ENCODE measurements at regions not wholly inside any gene's neighbourhood (a gene's known extent, or its start where the extent isn't known, plus 50 kb on each side); places are given as distances from the start of the nearest gene placed in this dataset.
"Not testable (repeated sequence)": the region's sequence is repeated elsewhere in the genome, so short reads cannot be mapped to it uniquely, and the experiment has no call there.

DNA sequence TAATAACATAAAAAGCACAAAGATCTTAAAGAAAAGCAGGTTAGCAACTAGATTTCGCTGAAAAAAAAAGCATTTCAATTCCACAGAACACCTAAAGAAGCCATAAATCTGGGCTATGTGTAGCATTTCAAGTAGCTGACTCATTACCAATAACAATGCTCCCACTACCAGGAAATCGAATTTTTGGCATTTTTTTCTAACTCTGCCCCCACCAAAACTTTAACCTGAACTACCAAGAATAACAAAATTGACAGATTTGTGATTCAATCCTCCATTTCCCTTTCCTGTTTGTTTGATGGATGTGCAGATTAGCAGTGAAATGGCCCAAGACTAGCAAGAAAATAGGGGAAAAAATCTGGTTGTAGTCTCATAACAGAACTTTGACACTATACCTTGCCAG, 180.2 kb downstream of the RASEF start:
- H3F3A ChIP-seq (ENCODE audit: insufficient read depth, low read length, poor library complexity, severe bottlenecking): no peaks in the 10 kb centered on the region
- H4K20me1 ChIP-seq (ENCODE audit: insufficient read depth): no peaks in the 10 kb centered on the region
- H3K4me2 ChIP-seq (ENCODE audit: low read length): no peak overlapping the region
- H3K4me3 ChIP-seq (ENCODE audit: low read length): no peak overlapping the region
- no peaks in the 10 kb centered on the region for H3K36me3 ChIP-seq (ENCODE audit: insufficient read depth, low read length)
- no peaks in the 10 kb centered on the region for H3K27me3 ChIP-seq (ENCODE audit: insufficient read depth, low read depth, low read length)
- H3K9ac ChIP-seq (ENCODE audit: low read length): no peak overlapping the region
- TF ChIP-seq TAF1 (IDR thresholded peaks at IDR 0.05; ENCODE audit: low read depth): no peak
- no peak for TF ChIP-seq POLR2AphosphoS5 (IDR thresholded peaks at IDR 0.05)
- TF ChIP-seq, protein P1, sequence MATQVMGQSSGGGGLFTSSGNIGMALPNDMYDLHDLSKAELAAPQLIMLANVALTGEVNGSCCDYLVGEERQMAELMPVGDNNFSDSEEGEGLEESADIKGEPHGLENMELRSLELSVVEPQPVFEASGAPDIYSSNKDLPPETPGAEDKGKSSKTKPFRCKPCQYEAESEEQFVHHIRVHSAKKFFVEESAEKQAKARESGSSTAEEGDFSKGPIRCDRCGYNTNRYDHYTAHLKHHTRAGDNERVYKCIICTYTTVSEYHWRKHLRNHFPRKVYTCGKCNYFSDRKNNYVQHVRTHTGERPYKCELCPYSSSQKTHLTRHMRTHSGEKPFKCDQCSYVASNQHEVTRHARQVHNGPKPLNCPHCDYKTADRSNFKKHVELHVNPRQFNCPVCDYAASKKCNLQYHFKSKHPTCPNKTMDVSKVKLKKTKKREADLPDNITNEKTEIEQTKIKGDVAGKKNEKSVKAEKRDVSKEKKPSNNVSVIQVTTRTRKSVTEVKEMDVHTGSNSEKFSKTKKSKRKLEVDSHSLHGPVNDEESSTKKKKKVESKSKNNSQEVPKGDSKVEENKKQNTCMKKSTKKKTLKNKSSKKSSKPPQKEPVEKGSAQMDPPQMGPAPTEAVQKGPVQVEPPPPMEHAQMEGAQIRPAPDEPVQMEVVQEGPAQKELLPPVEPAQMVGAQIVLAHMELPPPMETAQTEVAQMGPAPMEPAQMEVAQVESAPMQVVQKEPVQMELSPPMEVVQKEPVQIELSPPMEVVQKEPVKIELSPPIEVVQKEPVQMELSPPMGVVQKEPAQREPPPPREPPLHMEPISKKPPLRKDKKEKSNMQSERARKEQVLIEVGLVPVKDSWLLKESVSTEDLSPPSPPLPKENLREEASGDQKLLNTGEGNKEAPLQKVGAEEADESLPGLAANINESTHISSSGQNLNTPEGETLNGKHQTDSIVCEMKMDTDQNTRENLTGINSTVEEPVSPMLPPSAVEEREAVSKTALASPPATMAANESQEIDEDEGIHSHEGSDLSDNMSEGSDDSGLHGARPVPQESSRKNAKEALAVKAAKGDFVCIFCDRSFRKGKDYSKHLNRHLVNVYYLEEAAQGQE (IDR thresholded peaks at IDR 0.05; ENCODE audit: borderline replicate concordance): no peak
- no peak for TF ChIP-seq RAD21 (conservative IDR thresholded peaks at IDR 0.05)
- no peak for TF ChIP-seq MXI1 (conservative IDR thresholded peaks at IDR 0.05; ENCODE audit: poor library complexity, severe bottlenecking)
- no peak for TF ChIP-seq EZH2 (IDR thresholded peaks at IDR 0.05; ENCODE audit: borderline replicate concordance, insufficient read depth, low read length, poor library complexity, severe bottlenecking)
- no peak for TF ChIP-seq EP300 (conservative IDR thresholded peaks at IDR 0.05; ENCODE audit: poor library complexity, severe bottlenecking)
- H3K9me3 ChIP-seq (ENCODE audit: low read length): no peaks in the 10 kb centered on the region
- no peak overlapping the region for H2AFZ ChIP-seq (ENCODE audit: low read depth, low read length)
- no peak overlapping the region for H3K27ac ChIP-seq (ENCODE audit: low read length)
- no peaks in the 10 kb centered on the region for H3K9me2 ChIP-seq (ENCODE audit: insufficient read depth, low read length)
- H3K79me2 ChIP-seq (replicated peaks; ENCODE audit: insufficient read depth, low read length): no peaks in the 10 kb centered on the region

DNA sequence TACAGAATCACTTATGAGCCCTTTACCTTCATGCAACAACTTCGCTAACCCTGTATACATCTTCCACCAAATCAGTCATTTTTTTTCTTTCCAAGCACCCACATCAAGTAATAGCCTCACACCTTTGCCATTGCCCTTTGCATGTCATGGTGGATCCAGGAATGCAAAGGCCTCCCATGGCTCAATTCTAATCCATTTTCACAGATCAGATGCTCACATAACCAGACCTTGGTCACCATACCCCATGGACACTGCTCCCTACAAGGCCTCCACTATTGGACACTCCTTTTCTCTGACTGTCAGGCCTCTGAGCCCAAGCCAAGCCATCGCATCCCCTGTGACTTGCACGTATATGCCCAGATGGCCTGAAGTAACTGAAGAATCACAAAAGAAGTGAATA, 179.5 kb downstream of the RASEF start:
- no peaks in the 10 kb centered on the region for H4K20me1 ChIP-seq (ENCODE audit: insufficient read depth)
- H3K4me3 ChIP-seq (ENCODE audit: low read length): no peak overlapping the region
- H3K27ac ChIP-seq (ENCODE audit: low read length): no peak overlapping the region
- no peaks in the 10 kb centered on the region for H3K9me2 ChIP-seq (ENCODE audit: insufficient read depth, low read length)
- TF ChIP-seq MXI1 (conservative IDR thresholded peaks at IDR 0.05; ENCODE audit: poor library complexity, severe bottlenecking): no peak
- TF ChIP-seq, protein P1 (IDR thresholded peaks at IDR 0.05; ENCODE audit: borderline replicate concordance): no peak
- no peak for TF ChIP-seq POLR2AphosphoS5 (IDR thresholded peaks at IDR 0.05)
- no peak for TF ChIP-seq SMC3 (conservative IDR thresholded peaks at IDR 0.05; ENCODE audit: poor library complexity)
- no peak for TF ChIP-seq RAD21 (conservative IDR thresholded peaks at IDR 0.05)
- H3K9me3 ChIP-seq (ENCODE audit: low read length): no peaks in the 10 kb centered on the region
- no peaks in the 10 kb centered on the region for H3K36me3 ChIP-seq (ENCODE audit: insufficient read depth, low read length)
- H3F3A ChIP-seq (ENCODE audit: insufficient read depth, low read length, poor library complexity, severe bottlenecking): no peaks in the 10 kb centered on the region
- H3K79me2 ChIP-seq (replicated peaks; ENCODE audit: insufficient read depth, low read length): no peaks in the 10 kb centered on the region
- H3K4me2 ChIP-seq (ENCODE audit: low read length): no peak overlapping the region
- no peaks in the 10 kb centered on the region for H3K27me3 ChIP-seq (ENCODE audit: insufficient read depth, low read depth, low read length)
- no peak overlapping the region for H3K9ac ChIP-seq (ENCODE audit: low read length)
- no peak overlapping the region for H2AFZ ChIP-seq (ENCODE audit: low read depth, low read length)

DNA sequence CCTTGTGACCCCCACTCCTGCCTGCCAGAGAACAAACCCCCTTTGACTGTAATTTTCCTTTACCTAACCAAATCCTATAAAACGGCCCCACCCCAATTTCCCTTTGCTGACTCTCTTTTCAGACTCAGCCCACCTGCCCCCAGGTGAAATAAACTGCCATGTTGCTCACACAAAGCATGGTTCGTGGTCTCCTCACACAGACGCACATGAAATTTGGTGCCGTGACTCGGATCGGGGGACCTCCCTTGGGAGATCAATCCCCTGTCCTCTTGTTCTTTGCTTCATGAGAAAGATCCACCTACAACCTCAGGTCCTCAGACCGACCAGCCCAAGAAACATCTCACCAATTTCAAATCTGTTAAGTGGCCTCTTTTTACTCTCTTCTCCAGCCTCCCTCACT, 179.0 kb downstream of the RASEF start:
- not testable (repeated sequence) for H3K9me3 ChIP-seq (ENCODE audit: low read length); H3K27ac ChIP-seq (ENCODE audit: low read length); H3K9me2 ChIP-seq (ENCODE audit: insufficient read depth, low read length); H3K36me3 ChIP-seq (ENCODE audit: insufficient read depth, low read length); H3K79me2 ChIP-seq (replicated peaks; ENCODE audit: insufficient read depth, low read length); H3K27me3 ChIP-seq (ENCODE audit: insufficient read depth, low read depth, low read length); H2AFZ ChIP-seq (ENCODE audit: low read depth, low read length); H4K20me1 ChIP-seq (ENCODE audit: insufficient read depth); H3K9ac ChIP-seq (ENCODE audit: low read length); H3K4me3 ChIP-seq (ENCODE audit: low read length); H3K4me2 ChIP-seq (ENCODE audit: low read length); H3F3A ChIP-seq (ENCODE audit: insufficient read depth, low read length, poor library complexity, severe bottlenecking)
